NCI-H2107 treated with DMSO at 0.1 percent for 48 hours (cell line): ENCODE measurements at regions not wholly inside any gene's neighbourhood (a gene's known extent, or its start where the extent isn't known, plus 50 kb on each side); places are given as distances from the start of the nearest gene placed in this dataset.

Experiments used
- DNase-seq: peaks from one replicate; lab custom pipeline; 2025; ENCODE audit not compliant: unreplicated experiment; lab: John Stamatoyannopoulos, UW

DNA sequence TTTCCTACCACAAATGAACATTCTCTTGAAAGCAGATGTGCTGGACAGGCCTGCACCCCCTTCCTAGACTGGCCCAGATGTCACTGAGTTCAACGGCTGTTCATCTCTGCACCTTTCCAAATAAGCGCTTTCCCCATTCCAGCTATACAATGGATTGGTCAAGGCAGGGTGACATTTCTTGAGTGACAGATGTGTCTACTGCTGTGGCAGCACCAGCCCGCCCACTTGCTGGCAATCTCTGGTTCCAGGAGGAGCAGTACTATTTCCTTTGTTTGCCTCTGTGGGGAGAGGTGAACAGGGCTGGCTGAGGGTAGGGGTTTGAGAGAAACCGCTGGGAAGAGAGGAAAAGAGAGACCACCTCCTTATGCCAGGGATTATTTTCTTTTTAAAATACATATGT, 269.5 kb upstream of the POU3F3 start:
- DNase-seq = no peak

DNA sequence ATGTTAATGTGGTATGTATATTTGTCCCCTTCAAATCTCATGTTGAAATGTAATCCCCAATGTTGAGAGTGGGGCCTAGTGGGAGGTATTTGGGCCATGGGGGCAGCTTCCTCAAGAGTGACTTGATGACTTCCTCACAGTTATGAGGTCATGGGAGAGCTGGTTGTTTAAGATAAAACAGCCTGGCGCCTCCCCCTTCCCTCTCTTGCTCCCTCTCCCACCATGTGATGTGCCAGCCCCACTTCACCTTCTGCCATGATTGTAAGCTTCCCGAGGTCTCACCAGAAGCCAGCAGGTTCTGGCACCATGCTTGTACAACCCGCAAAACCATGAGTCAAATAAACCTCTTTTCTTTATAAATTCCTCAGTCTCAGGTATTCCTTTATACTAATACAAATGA, 258.3 kb upstream of the POU3F3 start:
- DNase-seq = no peak

DNA sequence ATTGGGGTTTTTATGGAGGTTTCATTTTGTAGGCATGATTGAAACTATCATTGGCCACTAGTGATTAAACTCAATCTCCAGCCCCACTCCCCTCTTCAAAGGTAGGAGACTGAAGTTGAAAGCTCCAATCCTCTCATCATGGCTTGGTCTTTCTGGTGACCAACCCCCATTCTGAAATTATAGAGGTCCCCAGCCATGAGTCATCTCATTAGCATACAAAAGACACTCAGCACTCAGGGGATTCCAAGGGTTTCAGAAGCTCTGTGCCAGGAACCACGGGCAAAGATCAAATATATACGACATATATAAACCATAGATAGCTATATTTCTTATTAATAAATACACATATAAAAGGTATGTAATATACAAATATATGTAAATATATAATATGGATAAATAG, 256.0 kb upstream of the POU3F3 start:
- DNase-seq = no peak

- no peak for DNase-seq
These were observed 255.3 kb upstream of the POU3F3 start for GRCh38 chr2:104598636-104599035.

GRCh38 chr2:104599787-104600510, 254.0 kb upstream of the POU3F3 start:
- no peak for DNase-seq

DNA sequence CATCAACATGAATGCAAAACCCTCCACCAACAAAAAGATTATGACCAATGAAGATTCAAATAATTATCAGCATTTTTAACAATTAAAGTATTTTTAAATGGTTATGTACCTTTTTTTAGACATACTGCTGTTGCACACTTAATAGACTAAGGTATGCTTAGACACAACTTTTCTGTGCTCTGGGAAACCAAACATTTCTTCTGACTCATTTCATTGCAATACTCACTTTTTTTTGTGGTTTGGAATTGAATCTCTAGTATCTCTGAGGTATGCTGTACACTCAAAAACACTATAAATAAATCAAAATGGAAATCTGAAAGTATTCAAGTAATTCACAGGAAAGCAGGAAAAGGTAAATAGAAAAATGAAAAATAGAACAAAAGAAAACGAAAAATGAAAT, 247.9 kb upstream of the POU3F3 start:
- no peak for DNase-seq

- no peak for DNase-seq
These were observed 237.1 kb upstream of the POU3F3 start for GRCh38 chr2:104616856-104617255.

DNA sequence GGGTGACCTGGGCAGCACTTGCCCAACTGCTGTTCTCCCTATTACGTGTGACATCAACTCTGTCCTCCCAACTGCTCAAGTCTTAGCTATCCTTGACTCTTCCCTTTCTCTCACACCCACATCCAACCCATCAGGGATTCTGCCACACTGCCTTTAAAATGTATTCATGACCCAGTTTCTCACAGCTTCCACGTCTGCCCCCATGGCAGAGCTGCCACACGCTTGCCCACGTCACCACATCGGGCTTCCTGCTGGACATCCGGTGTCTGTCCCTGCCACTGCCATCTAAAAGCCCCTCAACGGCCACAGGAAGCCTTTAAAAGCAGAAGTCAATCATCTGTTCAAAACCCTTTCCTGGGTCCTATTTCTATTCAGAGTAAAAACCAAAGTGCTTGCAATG, 233.1 kb upstream of the POU3F3 start:
- DNase-seq = no peak

GRCh38 chr2:104635608-104636007, 218.3 kb upstream of the POU3F3 start:
- DNase-seq = no peak

DNA sequence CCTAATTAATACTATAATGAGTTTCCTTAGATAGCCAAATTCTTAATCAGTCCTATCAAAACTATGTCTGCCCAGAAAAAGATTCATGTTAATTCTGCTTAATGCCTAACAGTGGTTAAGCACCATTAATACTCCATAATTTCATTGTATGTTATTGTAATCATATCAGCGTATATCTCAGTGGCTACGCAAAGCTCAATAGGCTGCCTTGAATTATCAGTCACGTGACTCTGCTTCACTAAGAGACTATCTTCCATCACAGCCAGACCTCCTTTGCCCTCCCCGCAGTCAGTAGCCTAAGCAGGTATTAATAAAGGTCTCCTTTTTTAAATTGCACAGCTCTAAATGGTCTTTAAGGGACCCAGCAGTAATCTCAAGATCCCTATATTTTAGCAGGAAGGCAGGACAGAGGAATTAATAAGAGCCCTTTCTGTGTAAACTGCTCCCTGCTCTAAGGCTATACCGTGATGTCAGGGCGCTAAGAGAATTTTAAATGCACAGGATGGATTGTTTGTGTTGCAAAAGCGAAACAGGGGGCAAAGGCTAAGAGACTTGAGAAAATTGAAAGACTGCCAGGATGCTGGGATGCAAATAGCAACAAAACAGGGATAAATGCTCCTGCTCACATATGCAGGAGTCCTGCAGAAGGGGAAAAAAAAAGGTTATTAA, 215.6 kb upstream of the POU3F3 start:
- no peak for DNase-seq

GRCh38 chr2:104638859-104639202, 215.1 kb upstream of the POU3F3 start:
- DNase-seq = no peak

DNA sequence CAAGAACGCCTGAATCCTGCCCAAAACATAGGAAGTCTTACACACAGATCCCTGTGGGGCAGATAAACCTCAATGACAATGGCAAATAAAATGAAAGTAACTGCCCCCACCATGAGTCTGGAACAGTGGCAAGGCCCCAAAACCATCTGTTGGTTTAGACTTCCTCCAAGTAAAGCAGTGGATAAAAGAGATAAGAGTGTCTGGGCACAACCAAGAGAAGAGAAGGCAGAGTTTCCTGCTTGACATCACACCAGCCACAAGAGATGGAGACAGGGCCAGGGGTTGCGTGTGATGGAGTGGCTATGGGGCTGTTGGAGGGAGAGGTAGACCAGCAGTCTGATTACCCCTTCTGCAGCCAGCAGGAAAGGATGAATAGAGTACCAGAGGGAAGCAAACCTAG, 212.1 kb upstream of the POU3F3 start:
- no peak for DNase-seq

DNA sequence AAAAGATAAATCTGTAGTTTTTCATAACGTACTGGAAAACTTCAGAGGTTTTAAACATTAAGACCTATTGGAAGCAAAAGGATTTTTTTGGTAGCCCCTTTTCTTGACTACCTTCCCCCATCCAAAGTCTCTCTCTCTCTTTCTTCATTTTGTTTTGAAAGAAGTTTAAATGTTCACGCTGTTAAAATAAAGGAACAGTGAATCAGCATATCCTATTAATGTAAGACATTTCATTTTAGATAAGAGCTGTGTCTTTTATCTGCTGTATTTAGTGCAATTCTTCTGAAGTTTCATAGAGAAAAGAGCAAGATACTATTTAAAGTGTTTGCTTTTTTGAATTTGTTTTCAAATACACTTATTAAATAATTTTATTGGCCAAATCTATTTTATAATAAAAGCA, 205.5 kb upstream of the POU3F3 start:
- no peak for DNase-seq

GRCh38 chr2:104649866-104650265, 204.0 kb upstream of the POU3F3 start:
- no peak for DNase-seq

DNA sequence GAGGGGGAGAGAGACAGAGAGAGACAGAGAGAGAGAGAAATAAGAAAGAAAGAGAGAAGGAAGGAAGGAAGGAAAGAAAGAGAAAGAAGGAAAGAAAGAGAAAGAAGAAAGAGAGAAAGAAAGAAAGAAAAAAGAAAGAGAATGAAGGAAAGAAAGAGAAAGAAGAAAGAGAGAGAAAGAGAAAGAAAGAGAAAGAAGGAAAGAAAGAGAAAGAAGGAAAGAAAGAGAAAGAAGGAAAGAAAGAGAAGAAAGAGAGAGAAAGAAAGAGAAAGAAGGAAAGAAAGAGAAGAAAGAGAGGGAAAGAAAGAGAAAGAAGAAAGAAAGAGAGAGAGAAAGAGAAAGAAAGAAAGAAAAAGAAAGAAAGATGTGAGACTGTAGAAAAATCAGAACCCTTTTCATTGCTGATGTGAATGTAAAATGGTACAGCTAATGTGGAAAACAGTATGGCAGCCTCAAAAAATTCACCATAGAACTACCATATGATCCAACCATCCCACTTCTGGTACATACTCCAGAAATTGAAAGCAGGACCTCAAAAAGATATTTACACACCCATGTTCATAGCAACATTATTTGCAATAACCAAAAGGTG, 203.4 kb upstream of the POU3F3 start:
- DNase-seq = no peak

GRCh38 chr2:104654811-104655210, 199.1 kb upstream of the POU3F3 start:
- no peak for DNase-seq

DNA sequence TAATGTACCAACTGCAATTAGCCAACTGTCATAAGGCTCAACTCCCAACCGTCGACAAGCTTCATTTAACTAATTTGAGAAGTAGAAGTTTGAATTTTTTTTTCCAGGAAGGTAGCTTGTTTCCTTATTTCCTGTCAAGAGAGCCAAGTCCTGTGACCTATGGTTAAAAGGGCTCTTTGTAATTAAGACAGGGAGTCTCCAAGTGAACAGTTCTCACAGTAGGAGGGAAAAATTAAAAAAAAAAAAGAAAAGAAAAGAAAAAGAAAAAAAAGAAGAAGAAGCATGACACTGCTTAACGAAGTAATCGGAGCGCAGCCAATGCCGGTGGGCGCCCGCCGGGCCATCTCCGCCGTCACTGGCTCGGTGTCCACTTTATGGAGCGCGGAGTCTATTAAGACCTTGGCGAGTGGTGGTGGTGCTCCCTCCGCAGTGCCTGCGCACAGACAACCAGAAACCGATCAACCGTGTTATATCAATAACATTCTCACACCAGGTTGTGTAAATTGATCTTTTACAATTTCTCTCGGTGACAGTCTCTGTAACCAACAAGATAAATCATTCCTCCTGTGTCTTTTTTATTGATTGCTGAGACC, 197.2 kb upstream of the POU3F3 start:
- DNase-seq = no peak

DNA sequence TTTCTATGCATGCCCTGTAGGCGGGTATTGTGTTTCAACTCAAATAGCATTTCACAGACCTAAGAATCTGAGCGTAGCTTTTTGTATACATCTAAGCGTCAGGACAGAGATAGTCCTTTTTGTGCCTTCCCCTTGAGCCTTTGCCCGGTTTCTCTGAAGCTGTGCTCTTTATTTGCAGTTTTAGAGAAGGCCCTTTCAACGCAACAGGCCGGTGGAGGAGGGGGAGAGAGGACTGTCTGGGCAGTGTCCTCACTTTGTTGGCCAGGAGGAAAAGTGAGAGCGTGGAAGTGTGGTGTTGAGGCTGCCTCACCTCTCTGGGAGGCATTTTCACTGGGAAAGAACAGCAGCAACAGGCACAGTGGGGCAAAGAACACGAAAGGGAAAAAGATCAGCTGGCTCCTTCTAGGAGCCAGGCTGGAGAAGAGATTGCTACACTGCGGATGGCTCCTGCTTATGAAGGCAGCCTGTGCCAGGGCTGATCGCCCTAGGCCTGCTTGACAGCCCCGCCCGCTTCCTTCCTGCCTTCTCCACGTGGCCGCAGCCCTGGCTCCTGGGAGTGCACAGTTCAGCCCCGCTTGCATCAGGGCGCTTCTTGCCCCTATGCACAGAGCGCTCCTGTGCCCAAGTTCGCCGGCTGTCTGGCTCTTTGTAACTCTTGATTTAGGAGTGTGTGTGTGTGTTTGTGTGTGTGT, 195.6 kb upstream of the POU3F3 start:
- DNase-seq = no peak

DNA sequence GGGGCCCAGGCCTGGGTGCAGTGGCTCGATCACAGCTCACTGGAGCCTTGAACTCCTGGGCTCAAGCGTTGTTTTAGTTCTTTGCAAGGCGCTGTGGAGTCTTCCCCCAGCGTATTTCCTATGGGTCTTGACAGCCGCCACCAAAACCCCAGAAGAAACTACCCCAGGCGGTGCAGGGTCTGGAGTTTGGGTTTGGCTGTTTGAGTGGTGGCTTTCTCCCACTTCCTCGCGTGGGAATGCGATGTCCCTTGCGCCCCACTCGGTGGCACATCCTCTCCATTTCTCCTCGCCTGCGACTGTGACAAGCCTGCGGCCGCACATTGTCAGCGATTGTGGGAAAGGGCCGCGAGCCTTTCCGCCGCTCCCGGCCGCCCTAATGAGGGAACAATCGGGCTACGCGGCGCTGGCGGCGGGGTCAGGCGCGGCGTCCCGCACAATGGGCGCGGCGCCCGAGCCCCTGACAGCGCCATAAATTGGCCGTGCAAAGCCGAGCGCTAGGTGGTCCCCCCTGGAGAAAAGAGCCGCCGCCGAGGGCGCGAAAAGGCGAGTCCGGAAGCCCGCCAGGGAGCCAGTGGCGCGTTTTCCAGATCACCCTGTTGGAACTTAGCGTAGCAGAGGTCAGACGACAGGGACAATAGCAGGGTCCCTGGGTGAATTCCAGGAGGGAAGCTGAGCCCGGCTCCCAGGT, 194.9 kb upstream of the POU3F3 start:
- DNase-seq = no peak

GRCh38 chr2:104660991-104661390, 192.9 kb upstream of the POU3F3 start:
- DNase-seq = no peak

- no peak for DNase-seq
These were observed 189.2 kb upstream of the POU3F3 start for GRCh38 chr2:104664672-104665071.
